H9 (cell line): ENCODE measurements at regions not wholly inside any gene's neighbourhood (a gene's known extent, or its start where the extent isn't known, plus 50 kb on each side); places are given as distances from the start of the nearest gene placed in this dataset.

Source experiments
- DNase-seq: peaks from one replicate; pipeline ENCODE4 v3.0.0-alpha.2; 2017
- H2AFZ ChIP-seq: one replicate; pipeline ENCODE4 v1.6.1; 2013; ENCODE audit warnings: mild to moderate bottlenecking, low read length, control low read depth, moderate library complexity
- H2AK5ac ChIP-seq: 2 replicates; pipeline ENCODE4 v1.6.1; 2013; ENCODE audit warnings: low read length, control low read depth, mixed read lengths; ENCODE audit not compliant: insufficient read length
- H2BK120ac ChIP-seq: one replicate; pipeline ENCODE4 v1.6.1; 2013; ENCODE audit warnings: low read depth, mild to moderate bottlenecking, low read length, control low read depth, inconsistent platforms; ENCODE audit not compliant: poor library complexity, severe bottlenecking
- H2BK12ac ChIP-seq: 2 replicates; pipeline ENCODE4 v1.6.1; 2013; ENCODE audit warnings: low read length, control low read depth, mixed read lengths, low read depth; ENCODE audit not compliant: insufficient read length
- H2BK15ac ChIP-seq: 2 replicates; pipeline ENCODE4 v1.6.1; 2013; ENCODE audit warnings: low read depth, low read length, control low read depth
- H2BK20ac ChIP-seq: one replicate; pipeline ENCODE4 v1.6.1; 2013; ENCODE audit warnings: low read depth, mild to moderate bottlenecking, low read length, control low read depth, inconsistent platforms; ENCODE audit not compliant: poor library complexity, severe bottlenecking
- H2BK5ac ChIP-seq: 2 replicates; pipeline ENCODE4 v1.6.1; 2013; ENCODE audit warnings: low read length, control low read depth, mixed read lengths; ENCODE audit not compliant: insufficient read length
- H3K14ac ChIP-seq: 2 replicates; pipeline ENCODE4 v1.6.1; 2013; ENCODE audit warnings: low read length, control low read depth; ENCODE audit not compliant: insufficient read depth
- H3K18ac ChIP-seq: 2 replicates; pipeline ENCODE4 v1.6.1; 2013; ENCODE audit warnings: low read depth, mild to moderate bottlenecking, mixed read lengths, low read length, control low read depth; ENCODE audit not compliant: insufficient read length
- H3K23ac ChIP-seq: 2 replicates; pipeline ENCODE4 v1.6.1; 2013; ENCODE audit warnings: low read length, control low read depth, mixed read lengths, low read depth; ENCODE audit not compliant: insufficient read length
- H3K23me2 ChIP-seq: 2 replicates; pipeline ENCODE4 v1.6.1; 2013; ENCODE audit warnings: low read depth, mild to moderate bottlenecking, mixed read lengths, low read length, control low read depth; ENCODE audit not compliant: insufficient read length, poor library complexity, severe bottlenecking
- H3K27ac ChIP-seq: 2 replicates; pipeline ENCODE4 v1.5.1; 2013; ENCODE audit warnings: low read length, control low read depth, mixed read lengths, low read depth; ENCODE audit not compliant: insufficient read length
- H3K27me3 ChIP-seq: 2 replicates; pipeline ENCODE4 v1.6.1; 2013; ENCODE audit warnings: low read length, control low read depth, inconsistent platforms; ENCODE audit not compliant: insufficient read depth
- H3K4ac ChIP-seq: 2 replicates; pipeline ENCODE4 v1.6.1; 2013; ENCODE audit warnings: low read depth, mild to moderate bottlenecking, control low read depth, inconsistent platforms, low read length, moderate library complexity
- H3K4me1 ChIP-seq: 2 replicates; pipeline ENCODE4 v1.6.1; 2013; ENCODE audit warnings: low read length, control low read depth, inconsistent platforms; ENCODE audit not compliant: insufficient read depth
- H3K4me2 ChIP-seq: 2 replicates; pipeline ENCODE4 v1.6.1; 2013; ENCODE audit warnings: low read length, control low read depth, mixed read lengths; ENCODE audit not compliant: insufficient read length, insufficient read depth
- H3K56ac ChIP-seq: 2 replicates; pipeline ENCODE4 v1.6.1; 2013; ENCODE audit warnings: low read depth, mild to moderate bottlenecking, mixed read lengths, low read length, control low read depth; ENCODE audit not compliant: insufficient read length
- H3K79me1 ChIP-seq: 2 replicates; pipeline ENCODE4 v1.6.1; 2013; ENCODE audit warnings: low read depth, mild to moderate bottlenecking, moderate library complexity, low read length, control low read depth, inconsistent platforms; ENCODE audit not compliant: insufficient read depth, poor library complexity, severe bottlenecking
- H3K79me2 ChIP-seq: 2 replicates; pipeline ENCODE4 v1.6.1; 2013; ENCODE audit warnings: low read length, control low read depth, inconsistent platforms; ENCODE audit not compliant: insufficient read depth
- H3K9ac ChIP-seq: 2 replicates; pipeline ENCODE4 v1.6.1; 2013; ENCODE audit warnings: low read length, control low read depth, mixed read lengths; ENCODE audit not compliant: insufficient read length; ENCODE audit errors: extremely low read depth
- H3K9me3 ChIP-seq: one replicate; pipeline ENCODE4 v1.6.1; 2013; ENCODE audit warnings: low read depth, low read length, inconsistent platforms; ENCODE audit not compliant: control insufficient read depth
- H3T11ph ChIP-seq: one replicate; pipeline ENCODE4 v1.6.1; 2013; ENCODE audit warnings: mild to moderate bottlenecking, low read length, control low read depth, inconsistent platforms
- H4K20me1 ChIP-seq: one replicate; pipeline ENCODE4 v1.6.1; 2013; ENCODE audit not compliant: control insufficient read depth, insufficient read length, insufficient read depth
- H4K5ac ChIP-seq: 2 replicates; pipeline ENCODE4 v1.6.1; 2013; ENCODE audit warnings: low read depth, mild to moderate bottlenecking, mixed read lengths, low read length, control low read depth; ENCODE audit not compliant: insufficient read length
- H4K8ac ChIP-seq: replicated peaks from 2 replicates; pipeline ENCODE4 v1.6.1; 2013; ENCODE audit warnings: low read length, control low read depth, mixed read lengths, low read depth; ENCODE audit not compliant: insufficient read length
- H4K91ac ChIP-seq: 2 replicates; pipeline ENCODE4 v1.6.1; 2013; ENCODE audit warnings: low read depth, mild to moderate bottlenecking, moderate library complexity, mixed read lengths, low read length, control low read depth; ENCODE audit not compliant: insufficient read length
- H3K27ac Mint-ChIP-seq, 3 experiments: 2 replicates in 2 of 3; 3 replicates in 1 of 3; pipeline ENCODE4 v1.8.0; 2020 to 2021; ENCODE audit warnings: mixed read lengths in 3 of 3, mild to moderate bottlenecking in 1 of 3, moderate library complexity in 1 of 3
- H3K27me3 Mint-ChIP-seq: 2 replicates; pipeline ENCODE4 v1.8.0; 2021; ENCODE audit warnings: low read depth, mild to moderate bottlenecking, moderate library complexity, mixed read lengths
- H3K36me3 Mint-ChIP-seq, 3 experiments: 2 replicates in 2 of 3; 3 replicates in 1 of 3; pipeline ENCODE4 v1.8.0; 2020 to 2021; ENCODE audit warnings: low read depth in 3 of 3, mixed read lengths in 3 of 3; ENCODE audit not compliant: insufficient read depth in 1 of 3
- H3K4me1 Mint-ChIP-seq, 2 experiments: 2 replicates each; pipeline ENCODE4 v1.8.0; 2020; ENCODE audit warnings: mixed read lengths in 2 of 2
- H3K4me3 Mint-ChIP-seq, 2 experiments: 2 replicates in 1 of 2; 3 replicates in 1 of 2; pipeline ENCODE4 v1.8.0; 2020 to 2021; ENCODE audit warnings: mild to moderate bottlenecking in 2 of 2, mixed read lengths in 2 of 2, moderate library complexity in 1 of 2
- H3K9me3 Mint-ChIP-seq, 2 experiments: 2 replicates in 1 of 2; 3 replicates in 1 of 2; pipeline ENCODE4 v1.8.0; 2020; ENCODE audit warnings: mild to moderate bottlenecking in 2 of 2, mixed read lengths in 2 of 2, moderate library complexity in 1 of 2
- CTCF ChIP-seq: fragments of 200-600 bp; sonication (generic); conservative IDR thresholded peaks from 3 replicates; pipeline ENCODE4 v1.8.0; 2021; ENCODE audit warnings: antibody characterized with exemption, mild to moderate bottlenecking
- WGBS: extraction: QIAGEN DNeasy Blood & Tissue Kit; methylation state at CpG from one replicate; pipeline ENCODE4 v1.1.7; 2013; ENCODE audit warnings: missing lambda C conversion rate, low lambda C conversion rate, mixed read lengths; ENCODE audit not compliant: insufficient read length; ENCODE audit errors: extremely low coverage; 5-methylcytosine and 5-hydroxymethylcytosine counted together

GRCh38 chr20:23143098-23143497, 57.0 kb upstream of the CD93 start:
- Histone ChIP-seq H4K91ac (no peak overlapping the region), H3K56ac (no peak overlapping the region), H3K79me2 (no peaks in the 10 kb centered on the region), H2BK15ac (no peak overlapping the region), H3K79me1 (no peaks in the 10 kb centered on the region), H3K9ac (no peak overlapping the region), H3K4me2 (no peak overlapping the region), H3K14ac (no peak overlapping the region), H2BK120ac (no peak overlapping the region), H3K4me1 (no peaks in the 10 kb centered on the region), H4K8ac (no peak overlapping the region), H3K18ac (no peak overlapping the region), H2BK20ac (no peak overlapping the region), H2BK5ac (no peak overlapping the region), H2BK12ac (no peak overlapping the region), H4K20me1 (no peaks in the 10 kb centered on the region), H2AFZ (no peak overlapping the region), H2AK5ac (no peak overlapping the region), H3T11ph (no peak overlapping the region), H3K27me3 (no peaks in the 10 kb centered on the region), H3K23me2 (no peaks in the 10 kb centered on the region), H3K9me3 (no peaks in the 10 kb centered on the region), H3K4ac (no peak overlapping the region), H3K23ac (no peak overlapping the region), H3K27ac (no peak overlapping the region), H4K5ac (no peak overlapping the region)
- Mint-ChIP-seq H3K4me1 (no peaks in the 10 kb centered on the region; a peak in 1 of 4 replicates), H3K27ac (no peak overlapping the region), H3K36me3 (peaks cover 0 to 7% (median 2%) of the 10 kb centered on the region in 3 experiments; a peak in 3 of 7 replicates), H3K27me3 (peaks cover 4% of the 10 kb centered on the region), H3K4me3 (no peak overlapping the region), H3K9me3 (peaks cover 6 to 7% of the 10 kb centered on the region in 2 experiments; a peak in 4 of 5 replicates)
- no peak for DNase-seq
- no CpG with 5 or more reads among the region's 5 CpGs for WGBS
- no peak for TF ChIP-seq CTCF
